ENCODE measurements at regions not wholly inside any gene's neighbourhood (a gene's known extent, or its start where the extent isn't known, plus 50 kb on each side); places are given as distances from the start of the nearest gene placed in this dataset.
A peak's percentile ranks its signal among the peaks of the same experiment; 100 is the strongest.
"Not testable (repeated sequence)": the region's sequence is repeated elsewhere in the genome, so short reads cannot be mapped to it uniquely, and the experiment has no call there.

DNA sequence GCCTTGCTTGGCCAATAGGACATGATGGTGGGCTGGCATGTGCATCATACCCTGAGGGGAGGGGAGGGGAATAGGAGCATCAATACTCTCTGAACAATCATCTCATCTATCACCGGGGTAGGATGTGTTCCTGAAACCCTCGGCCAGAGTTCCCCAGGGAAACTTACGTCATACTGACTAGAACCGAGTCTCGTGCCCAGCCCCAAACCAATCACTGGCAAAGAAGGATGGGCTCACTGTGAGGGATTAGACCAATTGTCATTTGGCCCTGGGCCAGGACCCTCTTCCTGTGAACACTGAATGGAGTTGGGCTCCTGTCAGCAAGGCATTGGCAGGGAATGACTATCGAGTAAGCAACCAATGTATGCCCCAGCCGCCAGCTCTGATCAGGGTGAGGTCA lies 261.5 kb downstream of the MYCN start:
- DNase-seq, result no peak
- Histone ChIP-seq H3K9me3 (peaks cover 53% of the 10 kb centered on the region), H3K4me3 (ENCODE audit: low read depth, low read length) (peak overlapping the region; percentile 0), H3K36me3 (peaks cover 18% of the 10 kb centered on the region), H3K27me3 (no peaks in the 10 kb centered on the region), H3K4me1 (peaks cover 59% of the 10 kb centered on the region)
- TF ChIP-seq, protein P1, sequence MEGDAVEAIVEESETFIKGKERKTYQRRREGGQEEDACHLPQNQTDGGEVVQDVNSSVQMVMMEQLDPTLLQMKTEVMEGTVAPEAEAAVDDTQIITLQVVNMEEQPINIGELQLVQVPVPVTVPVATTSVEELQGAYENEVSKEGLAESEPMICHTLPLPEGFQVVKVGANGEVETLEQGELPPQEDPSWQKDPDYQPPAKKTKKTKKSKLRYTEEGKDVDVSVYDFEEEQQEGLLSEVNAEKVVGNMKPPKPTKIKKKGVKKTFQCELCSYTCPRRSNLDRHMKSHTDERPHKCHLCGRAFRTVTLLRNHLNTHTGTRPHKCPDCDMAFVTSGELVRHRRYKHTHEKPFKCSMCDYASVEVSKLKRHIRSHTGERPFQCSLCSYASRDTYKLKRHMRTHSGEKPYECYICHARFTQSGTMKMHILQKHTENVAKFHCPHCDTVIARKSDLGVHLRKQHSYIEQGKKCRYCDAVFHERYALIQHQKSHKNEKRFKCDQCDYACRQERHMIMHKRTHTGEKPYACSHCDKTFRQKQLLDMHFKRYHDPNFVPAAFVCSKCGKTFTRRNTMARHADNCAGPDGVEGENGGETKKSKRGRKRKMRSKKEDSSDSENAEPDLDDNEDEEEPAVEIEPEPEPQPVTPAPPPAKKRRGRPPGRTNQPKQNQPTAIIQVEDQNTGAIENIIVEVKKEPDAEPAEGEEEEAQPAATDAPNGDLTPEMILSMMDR (IDR thresholded peaks at IDR 0.05; ENCODE audit: low read depth, low read length), result no peak

DNA sequence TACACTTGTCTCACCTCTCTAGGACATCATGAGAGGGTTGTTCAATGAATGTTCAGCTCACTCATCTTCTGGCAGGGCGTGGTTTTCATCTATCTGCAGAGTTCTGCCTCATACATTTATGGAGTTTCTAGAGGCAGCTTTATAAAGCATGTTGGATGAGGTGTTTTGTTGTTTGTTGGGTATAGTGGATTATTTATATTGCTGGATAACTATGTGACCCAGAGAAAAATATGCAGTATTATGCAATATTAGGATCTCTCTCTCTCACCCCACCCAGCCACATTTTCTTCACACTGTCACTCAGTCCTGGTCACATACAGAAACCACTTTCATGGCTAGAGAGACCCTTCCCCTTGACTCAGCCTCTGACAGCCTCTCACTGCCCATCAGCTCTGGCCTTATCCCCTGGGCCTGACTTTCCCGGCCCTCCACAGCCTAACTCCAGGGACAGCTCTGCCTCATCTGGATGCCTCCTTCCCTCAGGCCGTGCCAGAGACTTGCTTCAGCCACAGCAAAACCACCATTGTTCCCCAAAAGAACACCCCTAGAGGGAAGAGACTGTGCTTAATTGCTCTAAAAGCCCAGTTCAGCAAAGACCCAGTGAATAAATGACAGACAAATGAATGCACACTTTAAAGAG lies 260.3 kb downstream of the MYCN start:
- peak; percentile 100 for DNase-seq
- H3K4me1 ChIP-seq, result peaks cover 69% of the 10 kb centered on the region
- TF ChIP-seq, protein P1 (IDR thresholded peaks at IDR 0.05; ENCODE audit: low read depth, low read length), result no peak
- H3K36me3 ChIP-seq, result peaks cover 25% of the 10 kb centered on the region
- peaks cover 58% of the 10 kb centered on the region for H3K9me3 ChIP-seq
- H3K4me3 ChIP-seq (ENCODE audit: low read depth, low read length), result peak overlapping the region; percentile 0
- no peaks in the 10 kb centered on the region for H3K27me3 ChIP-seq

DNA sequence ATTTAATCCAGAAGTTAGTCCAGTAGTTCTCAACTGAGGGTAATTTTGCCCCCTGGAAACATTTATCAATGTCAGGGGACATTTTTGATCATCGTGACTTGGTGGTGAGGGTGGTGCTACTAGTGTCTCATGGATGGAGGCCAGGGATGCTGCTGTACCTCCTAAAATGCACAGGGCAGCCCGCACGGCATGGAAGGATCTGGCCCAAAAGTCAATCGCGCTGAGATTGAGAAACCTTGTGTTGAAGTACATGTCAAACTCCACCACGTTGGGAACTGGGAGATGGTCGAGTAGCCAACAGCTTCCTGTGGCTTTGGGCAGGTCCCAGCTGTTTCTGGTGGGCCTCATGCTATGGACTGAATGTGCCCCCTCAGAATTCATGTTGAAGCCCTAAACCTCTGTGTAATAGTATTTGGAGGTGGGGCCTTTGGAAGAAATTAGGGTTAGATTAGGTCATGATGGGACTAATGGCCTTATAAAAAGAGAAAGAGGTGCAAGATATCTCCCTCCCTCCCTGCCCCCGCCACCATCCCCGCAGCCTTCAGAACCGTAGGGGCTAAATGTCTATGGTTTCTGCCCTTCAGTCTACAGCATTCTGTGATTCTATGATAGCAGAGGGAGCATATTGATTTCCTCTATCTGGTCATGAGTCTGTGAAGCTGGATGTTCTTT lies 259.7 kb downstream of the MYCN start:
- H3K4me3 ChIP-seq (ENCODE audit: low read depth, low read length), result no peak overlapping the region

DNA sequence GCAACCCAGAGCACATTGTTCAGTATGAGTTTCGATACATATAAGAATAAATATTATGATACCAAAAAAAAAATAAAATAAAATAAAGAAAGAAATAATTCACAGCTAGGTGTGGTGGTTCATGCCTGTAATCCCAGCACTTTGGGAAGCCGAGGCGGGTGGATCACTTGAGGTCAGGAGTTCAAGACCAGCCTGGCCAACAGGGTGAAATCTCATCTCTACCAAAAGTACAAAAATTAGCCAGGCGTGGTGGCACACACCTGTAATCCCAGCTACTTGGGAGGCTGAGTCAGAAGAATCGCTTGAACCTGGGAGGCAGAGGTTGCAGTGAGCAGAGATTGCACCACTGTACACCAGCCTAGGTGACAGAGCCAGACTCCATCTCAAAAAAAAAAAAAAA lies 258.9 kb downstream of the MYCN start:
- Histone ChIP-seq H3K36me3 (peaks cover 29% of the 10 kb centered on the region), H3K4me1 (peaks cover 79% of the 10 kb centered on the region), H3K9me3 (peaks cover 67% of the 10 kb centered on the region)
- DNase-seq, result peak; percentile 93
- H3K27me3 ChIP-seq; H3K4me3 ChIP-seq (ENCODE audit: low read depth, low read length): not testable (repeated sequence)

More for the DNA sequence above, 259.7 kb downstream of the MYCN start:
- peaks cover 29% of the 10 kb centered on the region for H3K36me3 ChIP-seq
- peaks cover 72% of the 10 kb centered on the region for H3K4me1 ChIP-seq
- TF ChIP-seq, protein P1 (IDR thresholded peaks at IDR 0.05; ENCODE audit: low read depth, low read length), result no peak
- no peaks in the 10 kb centered on the region for H3K27me3 ChIP-seq
- peak; percentile 100 for DNase-seq
- H3K9me3 ChIP-seq, result peaks cover 64% of the 10 kb centered on the region

DNA sequence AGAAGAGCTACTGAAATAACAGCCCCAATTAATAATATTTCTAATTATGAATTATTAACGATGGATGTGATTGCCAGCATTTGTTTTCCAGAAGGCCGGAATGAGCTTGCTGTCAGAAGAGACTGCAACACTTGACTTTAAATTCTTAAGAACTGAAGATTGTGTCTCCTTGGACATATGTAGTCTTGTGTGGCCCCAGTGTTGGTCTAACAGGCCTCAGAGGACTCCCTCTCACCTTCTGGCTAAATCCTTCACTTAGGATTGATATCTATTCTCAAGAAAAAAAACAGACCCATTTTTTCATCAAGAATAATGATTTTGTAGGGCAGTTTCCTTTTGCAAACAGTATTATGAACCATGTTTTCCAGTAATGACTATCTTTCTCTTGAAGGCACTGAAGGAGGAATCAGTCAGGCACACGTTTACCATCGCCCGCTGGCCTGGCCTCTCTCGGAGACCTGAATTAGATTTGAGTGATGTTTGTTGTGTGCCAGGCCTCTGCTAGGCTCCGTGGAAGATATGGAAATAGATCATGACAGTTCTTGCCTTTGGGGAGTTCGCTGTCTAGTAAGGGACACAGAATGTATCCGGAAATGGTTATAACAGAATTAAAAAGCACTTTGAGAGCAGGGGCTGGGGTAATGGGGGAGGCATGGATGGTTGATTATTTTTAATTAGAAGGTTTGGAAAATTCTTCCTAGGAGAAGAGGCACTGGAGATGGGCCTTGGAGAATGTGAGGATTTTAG lies 258.0 kb downstream of the MYCN start:
- Histone ChIP-seq H3K27me3 (no peaks in the 10 kb centered on the region), H3K9me3 (peaks cover 67% of the 10 kb centered on the region), H3K4me3 (ENCODE audit: low read depth, low read length) (no peak overlapping the region), H3K4me1 (peaks cover 79% of the 10 kb centered on the region), H3K36me3 (peaks cover 29% of the 10 kb centered on the region)
- peak; percentile 100 for DNase-seq
- TF ChIP-seq, protein P1 (IDR thresholded peaks at IDR 0.05; ENCODE audit: low read depth, low read length), result no peak

DNA sequence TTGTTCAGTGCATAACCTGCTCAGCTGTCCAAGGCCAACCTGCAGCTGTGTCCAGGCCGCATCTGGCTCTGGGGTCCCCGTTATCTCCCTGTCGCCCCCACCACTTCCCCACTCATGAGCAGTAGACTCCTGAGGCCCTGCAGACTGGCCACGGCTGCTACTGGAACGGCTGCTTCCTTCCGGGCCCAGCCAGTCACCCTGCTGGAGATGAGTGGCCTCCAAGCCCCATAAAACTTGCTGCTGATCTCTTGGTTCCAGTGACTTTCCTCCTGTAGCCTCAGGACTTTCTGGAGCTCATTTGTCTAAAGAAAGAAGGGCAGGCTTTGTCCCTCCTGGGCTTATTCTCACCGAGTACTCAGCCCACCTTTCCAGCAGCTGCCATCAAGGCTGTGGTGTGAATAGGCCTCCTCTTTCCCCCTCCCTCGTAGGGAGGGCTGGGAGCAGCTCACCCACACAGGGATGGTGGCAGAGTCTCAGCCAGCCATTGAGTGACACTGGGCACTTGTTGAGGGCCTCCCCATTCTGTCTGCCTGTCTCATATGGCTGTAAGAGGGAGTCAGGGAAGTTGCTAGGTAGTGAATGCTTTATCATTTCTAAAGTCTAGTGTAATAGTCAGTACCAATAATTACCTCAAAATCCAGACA lies 257.3 kb downstream of the MYCN start:
- no peak overlapping the region for H3K4me3 ChIP-seq (ENCODE audit: low read depth, low read length)
- peaks cover 71% of the 10 kb centered on the region for H3K4me1 ChIP-seq
- no peaks in the 10 kb centered on the region for H3K27me3 ChIP-seq
- TF ChIP-seq, protein P1 (IDR thresholded peaks at IDR 0.05; ENCODE audit: low read depth, low read length), result no peak
- DNase-seq, result no peak
- peaks cover 69% of the 10 kb centered on the region for H3K9me3 ChIP-seq
- peaks cover 29% of the 10 kb centered on the region for H3K36me3 ChIP-seq
